ENCODE measurements at regions not wholly inside any gene's neighbourhood (a gene's known extent, or its start where the extent isn't known, plus 50 kb on each side); places are given as distances from the start of the nearest gene placed in this dataset.

- TF ChIP-seq GATA3 (IDR thresholded peaks at IDR 0.05; ENCODE audit: low read depth, low read length) (no peak), GATA2 (IDR thresholded peaks at IDR 0.05; ENCODE audit: low read depth, low read length) (no peak)
These were observed 82.5 kb upstream of the GIMD1 start for GRCh38 chr4:106451091-106451490.

Data from SH-SY5Y (cell line).